ENCODE measurements at regions not wholly inside any gene's neighbourhood (a gene's known extent, or its start where the extent isn't known, plus 50 kb on each side); places are given as distances from the start of the nearest gene placed in this dataset.

- Histone ChIP-seq H3K27ac (ENCODE audit: low read depth in 1 of 2, low read length in 2 of 2) (no peak overlapping the region), H3K9ac (ENCODE audit: low read depth in 1 of 2, low read length in 2 of 2) (no peak overlapping the region), H3K4me3 (ENCODE audit: low read depth in 1 of 3, low read length in 3 of 3) (no peak overlapping the region), H3K9me3 (ENCODE audit: control insufficient read depth in 4 of 4, low read length in 3 of 4) (no peaks in the 10 kb centered on the region), H3K36me3 (ENCODE audit: control insufficient read depth in 4 of 4, insufficient read depth in 3 of 4, low read depth in 1 of 4, low read length in 3 of 4) (no peaks in the 10 kb centered on the region), H3K27me3 (ENCODE audit: control insufficient read depth in 4 of 4, insufficient read depth in 4 of 4, low read length in 3 of 4) (no peaks in the 10 kb centered on the region), H3K4me1 (ENCODE audit: control insufficient read depth in 4 of 4, insufficient read depth in 4 of 4, low read length in 3 of 4) (no peaks in the 10 kb centered on the region)
- TF ChIP-seq, protein P1, sequence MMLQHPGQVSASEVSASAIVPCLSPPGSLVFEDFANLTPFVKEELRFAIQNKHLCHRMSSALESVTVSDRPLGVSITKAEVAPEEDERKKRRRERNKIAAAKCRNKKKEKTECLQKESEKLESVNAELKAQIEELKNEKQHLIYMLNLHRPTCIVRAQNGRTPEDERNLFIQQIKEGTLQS (IDR thresholded peaks at IDR 0.05), result no peak
- TF ChIP-seq, protein P2, sequence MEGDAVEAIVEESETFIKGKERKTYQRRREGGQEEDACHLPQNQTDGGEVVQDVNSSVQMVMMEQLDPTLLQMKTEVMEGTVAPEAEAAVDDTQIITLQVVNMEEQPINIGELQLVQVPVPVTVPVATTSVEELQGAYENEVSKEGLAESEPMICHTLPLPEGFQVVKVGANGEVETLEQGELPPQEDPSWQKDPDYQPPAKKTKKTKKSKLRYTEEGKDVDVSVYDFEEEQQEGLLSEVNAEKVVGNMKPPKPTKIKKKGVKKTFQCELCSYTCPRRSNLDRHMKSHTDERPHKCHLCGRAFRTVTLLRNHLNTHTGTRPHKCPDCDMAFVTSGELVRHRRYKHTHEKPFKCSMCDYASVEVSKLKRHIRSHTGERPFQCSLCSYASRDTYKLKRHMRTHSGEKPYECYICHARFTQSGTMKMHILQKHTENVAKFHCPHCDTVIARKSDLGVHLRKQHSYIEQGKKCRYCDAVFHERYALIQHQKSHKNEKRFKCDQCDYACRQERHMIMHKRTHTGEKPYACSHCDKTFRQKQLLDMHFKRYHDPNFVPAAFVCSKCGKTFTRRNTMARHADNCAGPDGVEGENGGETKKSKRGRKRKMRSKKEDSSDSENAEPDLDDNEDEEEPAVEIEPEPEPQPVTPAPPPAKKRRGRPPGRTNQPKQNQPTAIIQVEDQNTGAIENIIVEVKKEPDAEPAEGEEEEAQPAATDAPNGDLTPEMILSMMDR (IDR thresholded peaks at IDR 0.05; ENCODE audit: low read depth, low read length, missing input control), result no peak
- TF ChIP-seq GABPA (IDR thresholded peaks at IDR 0.05 in 1 of 2, conservative IDR thresholded peaks at IDR 0.05 in 1 of 2), result no peak
- TF ChIP-seq JUND (IDR thresholded peaks at IDR 0.05), result no peak
- TF ChIP-seq RXRA (IDR thresholded peaks at IDR 0.05), result no peak
- no peak for TF ChIP-seq EGR1 (IDR thresholded peaks at IDR 0.05; ENCODE audit: low read depth in 2 of 2)
- TF ChIP-seq FOXA2 (IDR thresholded peaks at IDR 0.05), result no peak
- TF ChIP-seq TAF1 (conservative IDR thresholded peaks at IDR 0.05), result no peak
- no peak for TF ChIP-seq HNF4G (IDR thresholded peaks at IDR 0.05)
- TF ChIP-seq FOXA1 (IDR thresholded peaks at IDR 0.05), result no peak
- TF ChIP-seq RAD21 (IDR thresholded peaks at IDR 0.05), result no peak
- TF ChIP-seq, protein P3, sequence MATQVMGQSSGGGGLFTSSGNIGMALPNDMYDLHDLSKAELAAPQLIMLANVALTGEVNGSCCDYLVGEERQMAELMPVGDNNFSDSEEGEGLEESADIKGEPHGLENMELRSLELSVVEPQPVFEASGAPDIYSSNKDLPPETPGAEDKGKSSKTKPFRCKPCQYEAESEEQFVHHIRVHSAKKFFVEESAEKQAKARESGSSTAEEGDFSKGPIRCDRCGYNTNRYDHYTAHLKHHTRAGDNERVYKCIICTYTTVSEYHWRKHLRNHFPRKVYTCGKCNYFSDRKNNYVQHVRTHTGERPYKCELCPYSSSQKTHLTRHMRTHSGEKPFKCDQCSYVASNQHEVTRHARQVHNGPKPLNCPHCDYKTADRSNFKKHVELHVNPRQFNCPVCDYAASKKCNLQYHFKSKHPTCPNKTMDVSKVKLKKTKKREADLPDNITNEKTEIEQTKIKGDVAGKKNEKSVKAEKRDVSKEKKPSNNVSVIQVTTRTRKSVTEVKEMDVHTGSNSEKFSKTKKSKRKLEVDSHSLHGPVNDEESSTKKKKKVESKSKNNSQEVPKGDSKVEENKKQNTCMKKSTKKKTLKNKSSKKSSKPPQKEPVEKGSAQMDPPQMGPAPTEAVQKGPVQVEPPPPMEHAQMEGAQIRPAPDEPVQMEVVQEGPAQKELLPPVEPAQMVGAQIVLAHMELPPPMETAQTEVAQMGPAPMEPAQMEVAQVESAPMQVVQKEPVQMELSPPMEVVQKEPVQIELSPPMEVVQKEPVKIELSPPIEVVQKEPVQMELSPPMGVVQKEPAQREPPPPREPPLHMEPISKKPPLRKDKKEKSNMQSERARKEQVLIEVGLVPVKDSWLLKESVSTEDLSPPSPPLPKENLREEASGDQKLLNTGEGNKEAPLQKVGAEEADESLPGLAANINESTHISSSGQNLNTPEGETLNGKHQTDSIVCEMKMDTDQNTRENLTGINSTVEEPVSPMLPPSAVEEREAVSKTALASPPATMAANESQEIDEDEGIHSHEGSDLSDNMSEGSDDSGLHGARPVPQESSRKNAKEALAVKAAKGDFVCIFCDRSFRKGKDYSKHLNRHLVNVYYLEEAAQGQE (IDR thresholded peaks at IDR 0.05), result no peak
- TF ChIP-seq, protein P4, sequence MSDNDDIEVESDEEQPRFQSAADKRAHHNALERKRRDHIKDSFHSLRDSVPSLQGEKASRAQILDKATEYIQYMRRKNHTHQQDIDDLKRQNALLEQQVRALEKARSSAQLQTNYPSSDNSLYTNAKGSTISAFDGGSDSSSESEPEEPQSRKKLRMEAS (IDR thresholded peaks at IDR 0.05), result no peak
- TF ChIP-seq YY1 (IDR thresholded peaks at IDR 0.05), result no peak
- no peak for TF ChIP-seq HNF4A (conservative IDR thresholded peaks at IDR 0.05)
- no peak for TF ChIP-seq ZBTB33 (IDR thresholded peaks at IDR 0.05)
- no peak for TF ChIP-seq SP1 (IDR thresholded peaks at IDR 0.05)
- no peak for TF ChIP-seq NR2F2 (IDR thresholded peaks at IDR 0.05)
- no peak for DNase-seq (ENCODE audit: low spot score)
These were observed 363.9 kb upstream of the PPP1R2C start for GRCh38 chrX:43141885-43142284.

Data from liver (tissue), 7 donors.